NT2/D1 (cell line): ENCODE measurements at regions not wholly inside any gene's neighbourhood (a gene's known extent, or its start where the extent isn't known, plus 50 kb on each side); places are given as distances from the start of the nearest gene placed in this dataset.

Experiments
- SUZ12 ChIP-seq: IDR thresholded peaks from 2 replicates; pipeline ENCODE4 v1.6.1; 2011; ENCODE audit not compliant: insufficient read length, insufficient read depth; ENCODE audit errors: extremely low read depth
- YY1 ChIP-seq: IDR thresholded peaks from 2 replicates; pipeline ENCODE4 v1.6.1; 2011; ENCODE audit not compliant: insufficient read length, insufficient read depth
- ZNF274 ChIP-seq: IDR thresholded peaks from 2 replicates; pipeline ENCODE4 v1.6.1; 2011; ENCODE audit warnings: mild to moderate bottlenecking, low read depth, low read length

DNA sequence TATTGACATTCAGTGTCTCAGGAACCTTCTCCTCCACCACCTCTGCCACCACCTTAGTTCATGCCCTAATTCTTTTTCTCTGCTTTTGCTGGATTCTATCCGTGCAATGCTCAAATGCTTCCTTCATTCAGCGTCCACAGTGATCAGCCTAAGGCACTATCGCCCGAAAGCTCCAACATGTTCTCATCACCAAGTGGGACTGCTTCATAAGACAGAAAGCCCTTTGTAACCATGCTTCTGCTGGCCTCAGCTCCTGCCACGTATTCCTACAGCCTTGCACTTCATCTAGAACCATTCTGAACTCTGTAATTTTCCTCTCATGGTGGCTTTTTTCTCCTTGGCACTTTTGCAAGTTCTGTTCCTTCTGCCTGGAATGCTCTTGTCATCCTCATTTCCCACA is 222.9 kb downstream of the HNMT start:
- TF ChIP-seq YY1 (no peak), SUZ12 (no peak), ZNF274 (no peak)
